22Rv1 (cell line): ENCODE measurements at regions not wholly inside any gene's neighbourhood (a gene's known extent, or its start where the extent isn't known, plus 50 kb on each side); places are given as distances from the start of the nearest gene placed in this dataset.

Experiments used
- CTCF ChIP-seq: fragments of 450-650 bp; IDR thresholded peaks from 2 replicates; pipeline ENCODE4 v1.5.1; 2017; ENCODE audit warnings: mild to moderate bottlenecking
- ZFX ChIP-seq: fragments of 450-650 bp; IDR thresholded peaks from 2 replicates; pipeline ENCODE4 v1.6.1; 2017; ENCODE audit warnings: antibody characterized with exemption, borderline replicate concordance

GRCh38 chr13:40231311-40231710 is 435.1 kb downstream of the FOXO1 start:
- no peak for TF ChIP-seq CTCF
- no peak for TF ChIP-seq ZFX
